Suprapubic skin (tissue), 3 donors: ENCODE measurements at regions not wholly inside any gene's neighbourhood (a gene's known extent, or its start where the extent isn't known, plus 50 kb on each side); places are given as distances from the start of the nearest gene placed in this dataset.

ENCODE experiments used
- POLR2A ChIP-seq, 2 donors: fragments of 450-650 bp; IDR thresholded peaks; one replicate each; pipeline ENCODE4 v1.6.1; 2017; ENCODE audit warnings: antibody characterized with exemption in 2 of 2, mild to moderate bottlenecking in 2 of 2, moderate library complexity in 2 of 2
- TF ChIP-seq, protein P1 (sequence below), 2 donors: fragments of 200-600 bp in 1 of 2; fragments of 450-650 bp in 1 of 2; sonication (generic) in 1 of 2; IDR thresholded peaks; one replicate each; pipeline ENCODE4 v1.5.1; 2016 to 2019; ENCODE audit warnings: antibody characterized with exemption in 2 of 2, mild to moderate bottlenecking in 1 of 2, moderate library complexity in 1 of 2

DNA sequence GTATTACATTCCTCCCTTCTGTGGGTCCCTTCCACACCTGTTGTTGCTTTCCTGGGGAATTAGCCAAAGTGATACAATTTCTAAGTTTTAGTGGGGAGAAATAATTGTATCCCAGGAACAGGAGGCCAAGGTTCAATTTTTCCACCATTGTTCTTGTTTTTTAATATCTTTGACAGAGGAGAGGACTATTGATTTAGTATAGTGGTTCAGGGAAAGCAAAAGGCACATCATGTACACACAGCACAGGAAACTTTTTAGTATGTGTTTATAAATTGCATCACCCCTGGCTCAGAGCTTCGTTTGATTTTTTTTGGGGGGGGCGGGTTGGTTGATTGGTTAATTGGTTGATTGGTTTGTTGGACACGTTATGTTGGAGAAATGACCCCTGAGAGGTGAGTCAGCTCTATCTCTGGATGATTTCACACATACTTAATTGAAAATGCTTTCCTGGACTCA is 431.6 kb downstream of the PID1 start:
- TF ChIP-seq, protein P1, sequence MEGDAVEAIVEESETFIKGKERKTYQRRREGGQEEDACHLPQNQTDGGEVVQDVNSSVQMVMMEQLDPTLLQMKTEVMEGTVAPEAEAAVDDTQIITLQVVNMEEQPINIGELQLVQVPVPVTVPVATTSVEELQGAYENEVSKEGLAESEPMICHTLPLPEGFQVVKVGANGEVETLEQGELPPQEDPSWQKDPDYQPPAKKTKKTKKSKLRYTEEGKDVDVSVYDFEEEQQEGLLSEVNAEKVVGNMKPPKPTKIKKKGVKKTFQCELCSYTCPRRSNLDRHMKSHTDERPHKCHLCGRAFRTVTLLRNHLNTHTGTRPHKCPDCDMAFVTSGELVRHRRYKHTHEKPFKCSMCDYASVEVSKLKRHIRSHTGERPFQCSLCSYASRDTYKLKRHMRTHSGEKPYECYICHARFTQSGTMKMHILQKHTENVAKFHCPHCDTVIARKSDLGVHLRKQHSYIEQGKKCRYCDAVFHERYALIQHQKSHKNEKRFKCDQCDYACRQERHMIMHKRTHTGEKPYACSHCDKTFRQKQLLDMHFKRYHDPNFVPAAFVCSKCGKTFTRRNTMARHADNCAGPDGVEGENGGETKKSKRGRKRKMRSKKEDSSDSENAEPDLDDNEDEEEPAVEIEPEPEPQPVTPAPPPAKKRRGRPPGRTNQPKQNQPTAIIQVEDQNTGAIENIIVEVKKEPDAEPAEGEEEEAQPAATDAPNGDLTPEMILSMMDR (IDR thresholded peaks at IDR 0.05), result no peak
- TF ChIP-seq POLR2A (IDR thresholded peaks at IDR 0.05), result no peak
